Mesenchymal stem cell (in vitro differentiated cells and primary cell): ENCODE measurements at regions not wholly inside any gene's neighbourhood (a gene's known extent, or its start where the extent isn't known, plus 50 kb on each side); places are given as distances from the start of the nearest gene placed in this dataset.

Experiments
- DNase-seq: peaks from one replicate; pipeline ENCODE4 v3.0.0-alpha.2; 2013
- H2AFZ ChIP-seq: one replicate; pipeline ENCODE4 v1.6.1; 2013; ENCODE audit warnings: low read depth, mild to moderate bottlenecking, control low read depth, inconsistent platforms, low read length, moderate library complexity
- H2AK5ac ChIP-seq: 2 replicates; pipeline ENCODE4 v1.6.1; 2013; ENCODE audit warnings: low read length, moderate library complexity, mild to moderate bottlenecking, inconsistent platforms; ENCODE audit not compliant: severe bottlenecking
- H2BK120ac ChIP-seq: one replicate; pipeline ENCODE4 v1.6.1; 2013; ENCODE audit warnings: low read depth, mild to moderate bottlenecking, inconsistent platforms, low read length, moderate library complexity
- H2BK12ac ChIP-seq, 2 experiments: one replicate each; pipeline ENCODE4 v1.6.1; 2013; ENCODE audit warnings: inconsistent platforms in 2 of 2, low read length in 2 of 2, mild to moderate bottlenecking in 2 of 2, moderate library complexity in 2 of 2, control low read depth in 1 of 2
- H2BK15ac ChIP-seq: one replicate; pipeline ENCODE4 v1.6.1; 2013; ENCODE audit warnings: mild to moderate bottlenecking, low read depth, inconsistent platforms; ENCODE audit not compliant: poor library complexity, severe bottlenecking
- H2BK5ac ChIP-seq: 2 replicates; pipeline ENCODE4 v1.6.1; 2013; ENCODE audit warnings: low read depth, mild to moderate bottlenecking, low read length, control low read depth, inconsistent platforms; ENCODE audit not compliant: poor library complexity, severe bottlenecking
- H3K14ac ChIP-seq, 2 experiments: one replicate each; pipeline ENCODE4 v1.6.1; 2013; ENCODE audit warnings: inconsistent platforms in 2 of 2, low read length in 2 of 2, control low read depth in 1 of 2, mild to moderate bottlenecking in 1 of 2, moderate library complexity in 1 of 2
- H3K18ac ChIP-seq, 2 experiments: one replicate each; pipeline ENCODE4 v1.6.1; 2013; ENCODE audit warnings: inconsistent platforms in 2 of 2, low read length in 2 of 2, control low read depth in 1 of 2, low read depth in 1 of 2, mild to moderate bottlenecking in 1 of 2
- H3K23ac ChIP-seq, 2 experiments: one replicate each; pipeline ENCODE4 v1.6.1; 2013; ENCODE audit warnings: inconsistent platforms in 2 of 2, low read length in 2 of 2, mild to moderate bottlenecking in 2 of 2, moderate library complexity in 2 of 2, control low read depth in 1 of 2
- H3K27ac ChIP-seq: 2 replicates; pipeline ENCODE4 v1.5.1; 2013; ENCODE audit warnings: mild to moderate bottlenecking, moderate library complexity, low read length, control low read depth, inconsistent platforms; ENCODE audit not compliant: poor library complexity, severe bottlenecking
- H3K27me3 ChIP-seq, 2 experiments: 2 replicates each; pipeline versions ENCODE4 v1.6.1 to v1.7.0; 2013; ENCODE audit warnings: low read length in 2 of 2, mild to moderate bottlenecking in 2 of 2, moderate library complexity in 2 of 2, control low read depth in 1 of 2, inconsistent platforms in 1 of 2; ENCODE audit not compliant: control insufficient read depth in 1 of 2, insufficient read depth in 1 of 2
- H3K36me3 ChIP-seq, 2 experiments: 2 replicates each; pipeline versions ENCODE4 v1.6.1 to v1.7.0; 2013; ENCODE audit warnings: low read length in 2 of 2, control low read depth in 1 of 2, inconsistent platforms in 1 of 2, low read depth in 1 of 2, mild to moderate bottlenecking in 1 of 2; ENCODE audit not compliant: insufficient read depth in 2 of 2, control insufficient read depth in 1 of 2
- H3K4ac ChIP-seq, 2 experiments: one replicate each; pipeline ENCODE4 v1.6.1; 2013; ENCODE audit warnings: inconsistent platforms in 2 of 2, low read length in 2 of 2, mild to moderate bottlenecking in 2 of 2, moderate library complexity in 2 of 2, control low read depth in 1 of 2, low read depth in 1 of 2
- H3K4me1 ChIP-seq: 2 replicates; pipeline ENCODE4 v1.6.1; 2013; ENCODE audit warnings: low read depth, low read length, control low read depth; ENCODE audit not compliant: control insufficient read depth, insufficient read depth
- H3K4me2 ChIP-seq: 2 replicates; pipeline ENCODE4 v1.6.1; 2013; ENCODE audit warnings: low read length, mild to moderate bottlenecking, inconsistent platforms; ENCODE audit not compliant: poor library complexity, severe bottlenecking
- H3K4me3 ChIP-seq, 2 experiments: 2 replicates each; pipeline versions ENCODE4 v1.5.1 to v1.7.0; 2013; ENCODE audit warnings: low read length in 2 of 2, mild to moderate bottlenecking in 2 of 2, control low read depth in 1 of 2, low read depth in 1 of 2; ENCODE audit not compliant: insufficient read depth in 1 of 2
- H3K79me1 ChIP-seq: replicated peaks from 2 replicates; pipeline ENCODE4 v1.6.1; 2013; ENCODE audit warnings: mild to moderate bottlenecking, control low read depth, low read length, inconsistent platforms; ENCODE audit not compliant: poor library complexity, severe bottlenecking
- H3K9ac ChIP-seq: 2 replicates; pipeline ENCODE4 v1.7.0; 2013; ENCODE audit warnings: mild to moderate bottlenecking, low read length, moderate library complexity
- H3K9me3 ChIP-seq: 2 replicates; pipeline ENCODE4 v1.7.0; 2013; ENCODE audit warnings: mild to moderate bottlenecking, low read length; ENCODE audit not compliant: control insufficient read depth
- H4K8ac ChIP-seq: one replicate; pipeline ENCODE4 v1.6.1; 2013; ENCODE audit warnings: inconsistent platforms, mild to moderate bottlenecking, low read length, moderate library complexity
- H4K91ac ChIP-seq: one replicate; pipeline ENCODE4 v1.6.1; 2013; ENCODE audit warnings: mild to moderate bottlenecking, low read length, inconsistent platforms
- WGBS: methylation state at CpG from one replicate; pipeline ENCODE4 v1.1.7; 2013; ENCODE audit warnings: mixed read lengths; 5-methylcytosine and 5-hydroxymethylcytosine counted together

DNA sequence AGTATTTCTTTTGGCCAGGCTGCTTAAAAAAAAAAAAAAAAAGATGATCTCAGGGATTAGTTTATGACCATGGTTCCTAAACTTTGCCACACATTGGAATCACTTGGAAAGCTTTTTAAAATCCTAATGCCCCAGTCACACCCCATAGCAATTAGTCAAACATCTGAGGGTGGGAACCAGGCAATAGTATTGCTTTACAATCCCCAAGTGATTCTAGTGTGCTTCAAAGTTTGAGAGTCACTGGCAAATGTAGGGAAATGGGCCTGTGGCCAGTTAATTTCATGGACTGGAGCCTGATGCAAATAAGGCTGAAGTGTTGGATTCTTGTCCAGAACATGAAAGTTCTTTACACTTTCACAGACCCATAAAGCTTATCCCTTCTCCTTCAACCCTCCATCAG lies 374.6 kb upstream of the ESRRG start:
- Histone ChIP-seq H3K4me3 (no peak overlapping the region), H3K4ac (no peak overlapping the region), H3K27ac (no peak overlapping the region), H2BK15ac (no peak overlapping the region), H4K8ac (no peak overlapping the region), H3K9ac (no peak overlapping the region), H2AK5ac (no peak overlapping the region), H3K18ac (no peak overlapping the region), H2BK5ac (no peak overlapping the region), H2BK12ac (no peak overlapping the region), H3K14ac (no peak overlapping the region), H3K79me1 (no peaks in the 10 kb centered on the region), H2AFZ (no peak overlapping the region), H3K27me3 (peaks cover 0 to 4% of the 10 kb centered on the region in 2 experiments), H3K36me3 (no peaks in the 10 kb centered on the region), H3K4me1 (no peaks in the 10 kb centered on the region), H3K9me3 (no peaks in the 10 kb centered on the region), H3K4me2 (no peak overlapping the region), H4K91ac (no peak overlapping the region), H3K23ac (no peak overlapping the region), H2BK120ac (no peak overlapping the region)
- DNase-seq: no peak

DNA sequence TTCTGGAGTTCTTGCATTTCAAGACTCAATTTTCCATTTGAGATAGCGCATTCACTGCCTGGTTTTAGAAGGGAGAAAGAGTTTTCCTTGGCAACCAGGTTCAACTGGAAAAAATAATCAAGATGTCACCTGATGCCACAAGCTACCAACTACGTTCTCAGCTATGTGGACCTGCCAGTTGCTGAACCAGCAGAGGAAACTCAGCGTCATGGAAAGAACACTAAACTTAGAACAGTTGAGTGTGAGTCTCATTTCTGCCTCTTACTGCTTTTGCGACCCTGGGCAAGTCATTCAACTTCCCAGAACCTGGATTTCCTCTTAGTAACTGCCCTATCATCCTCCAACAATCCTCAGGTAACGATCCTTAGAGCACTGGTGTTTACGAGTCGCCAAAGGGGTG lies 373.0 kb upstream of the ESRRG start:
- Histone ChIP-seq H2BK5ac (no peak overlapping the region), H2BK120ac (no peak overlapping the region), H3K4me1 (no peaks in the 10 kb centered on the region), H2AK5ac (no peak overlapping the region), H2BK12ac (no peak overlapping the region), H3K4me2 (no peak overlapping the region), H3K9ac (no peak overlapping the region), H2AFZ (no peak overlapping the region), H2BK15ac (no peak overlapping the region), H3K36me3 (no peaks in the 10 kb centered on the region), H3K4ac (no peak overlapping the region), H3K79me1 (no peaks in the 10 kb centered on the region), H4K8ac (no peak overlapping the region), H3K27ac (no peak overlapping the region), H3K9me3 (no peaks in the 10 kb centered on the region), H4K91ac (no peak overlapping the region), H3K27me3 (peaks cover 0 to 4% of the 10 kb centered on the region in 2 experiments), H3K4me3 (no peak overlapping the region), H3K18ac (no peak overlapping the region), H3K14ac (no peak overlapping the region), H3K23ac (no peak overlapping the region)
- no peak for DNase-seq
- 80% methylated on average over 7 of the region's 7 CpGs for WGBS

DNA sequence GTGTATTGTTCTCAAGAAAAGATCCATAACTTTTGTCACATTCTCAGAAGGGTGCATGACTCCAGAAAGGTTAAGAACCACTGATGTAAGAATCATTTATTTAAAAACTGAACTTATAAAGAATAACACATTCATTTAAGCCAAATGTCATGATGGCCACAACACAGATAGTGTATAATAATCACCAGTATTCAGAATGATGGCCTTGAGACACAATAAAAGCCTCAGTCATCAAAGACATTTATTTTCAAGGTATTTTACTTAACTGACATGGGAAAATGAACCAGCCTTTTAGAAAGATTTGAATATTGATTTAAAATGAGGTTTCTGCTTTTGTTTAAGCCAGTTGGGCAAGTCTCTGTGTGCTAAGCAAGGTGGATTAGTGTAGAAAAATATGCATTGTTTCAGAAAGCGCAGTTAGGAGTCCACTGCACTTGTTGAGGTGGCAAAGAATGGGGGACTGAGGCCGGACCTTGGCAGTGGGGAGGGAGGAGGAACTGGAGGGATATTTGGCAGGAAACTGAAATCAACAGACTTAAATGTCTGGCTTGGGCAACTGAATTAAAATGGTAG lies 371.9 kb upstream of the ESRRG start:
- Histone ChIP-seq H2AK5ac (no peak overlapping the region), H3K9me3 (no peaks in the 10 kb centered on the region), H2BK5ac (no peak overlapping the region), H4K91ac (no peak overlapping the region), H2BK12ac (no peak overlapping the region), H3K9ac (no peak overlapping the region), H3K23ac (no peak overlapping the region), H3K14ac (no peak overlapping the region), H2BK15ac (no peak overlapping the region), H2AFZ (no peak overlapping the region), H3K4ac (no peak overlapping the region), H3K36me3 (no peaks in the 10 kb centered on the region), H3K27ac (no peak overlapping the region), H3K79me1 (no peaks in the 10 kb centered on the region), H3K4me3 (no peak overlapping the region), H3K27me3 (peaks cover 2 to 4% of the 10 kb centered on the region in 2 experiments), H2BK120ac (no peak overlapping the region), H3K18ac (no peak overlapping the region), H4K8ac (no peak overlapping the region), H3K4me2 (no peak overlapping the region), H3K4me1 (peaks cover 2% of the 10 kb centered on the region)
- WGBS: 88% methylated on average over 2 of the region's 2 CpGs
- no peak for DNase-seq

DNA sequence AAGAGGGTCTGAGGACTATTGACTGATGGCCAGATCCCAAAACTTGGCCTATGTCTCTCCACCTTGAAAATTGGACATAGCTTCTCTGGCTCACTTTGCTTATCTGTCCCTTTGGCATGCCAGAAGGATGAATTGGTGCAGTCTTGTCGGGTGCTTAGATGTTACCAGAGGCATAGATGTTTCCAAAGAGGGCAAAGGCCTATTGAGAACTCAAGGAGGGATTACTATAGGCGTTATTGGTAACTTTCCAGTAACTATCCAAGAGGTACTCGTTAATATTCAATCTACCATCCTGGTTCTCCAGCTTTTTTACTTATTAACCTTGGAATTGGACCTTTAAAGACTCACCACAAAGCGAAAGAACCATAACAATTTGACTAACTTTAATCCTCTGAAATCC lies 368.3 kb upstream of the ESRRG start:
- H3K4ac ChIP-seq: no peak overlapping the region
- DNase-seq: no peak
- H2BK12ac ChIP-seq: no peak overlapping the region
- no peak overlapping the region for H2BK120ac ChIP-seq
- no peak overlapping the region for H3K14ac ChIP-seq
- no peak overlapping the region for H3K23ac ChIP-seq
- H3K79me1 ChIP-seq: no peaks in the 10 kb centered on the region
- H3K27me3 ChIP-seq: peaks cover 10 to 19% of the 10 kb centered on the region in 2 experiments
- no peak overlapping the region for H2BK5ac ChIP-seq
- no peak overlapping the region for H3K4me2 ChIP-seq
- H3K9ac ChIP-seq: no peak overlapping the region
- H4K8ac ChIP-seq: no peak overlapping the region
- no peak overlapping the region for H3K27ac ChIP-seq
- 93% methylated on average over 4 of the region's 4 CpGs for WGBS
- H3K18ac ChIP-seq: no peak overlapping the region
- H3K36me3 ChIP-seq: no peaks in the 10 kb centered on the region
- peaks cover 11% of the 10 kb centered on the region for H3K4me1 ChIP-seq
- H4K91ac ChIP-seq: no peak overlapping the region
- H3K9me3 ChIP-seq: no peaks in the 10 kb centered on the region
- no peak overlapping the region for H2AK5ac ChIP-seq
- no peak overlapping the region for H2AFZ ChIP-seq
- H3K4me3 ChIP-seq: no peak overlapping the region
- no peak overlapping the region for H2BK15ac ChIP-seq
